H1 (cell line): ENCODE measurements at regions not wholly inside any gene's neighbourhood (a gene's known extent, or its start where the extent isn't known, plus 50 kb on each side); places are given as distances from the start of the nearest gene placed in this dataset.

Experiments used
- CTCF ChIA-PET: fragments of 300-600 bp; sonication (Branson Sonifier 250); formaldehyde crosslinking; loops from one replicate; lab custom pipeline; 2021; ENCODE audit not compliant: partially characterized antibody; lab: Charles Lee
- POLR2A ChIA-PET: fragments of 300-600 bp; sonication (Branson Sonifier 250); formaldehyde crosslinking; loops from one replicate; lab custom pipeline; 2021; ENCODE audit warnings: inconsistent platforms; ENCODE audit not compliant: partially characterized antibody; lab: Charles Lee
- DNase-seq, 2 experiments: peaks; one replicate each; pipeline versions ENCODE4 v3.0.0 to v3.0.0-alpha.2; 2010 to 2022; ENCODE audit warnings: low spot score in 2 of 2, low read depth in 1 of 2, mixed read lengths in 1 of 2
- FAIRE-seq: peaks from 2 replicates; lab custom pipeline; 2011; peaks lifted over from hg19 to GRCh38; lab: Jason Lieb, UNC
- H2AFZ ChIP-seq: 2 replicates; pipeline ENCODE4 v1.8.1; 2012; ENCODE audit warnings: low read length, inconsistent platforms
- H2AK5ac ChIP-seq: 2 replicates; pipeline ENCODE4 v1.6.1; 2013; ENCODE audit warnings: low read depth, low read length
- H2BK120ac ChIP-seq: replicated peaks from 2 replicates; pipeline ENCODE3; 2013; ENCODE audit warnings: low read depth, low read length, inconsistent platforms
- H2BK12ac ChIP-seq: 2 replicates; pipeline ENCODE4 v1.6.1; 2013; ENCODE audit warnings: low read depth, low read length
- H2BK15ac ChIP-seq: 2 replicates; pipeline ENCODE4 v1.6.1; 2013; ENCODE audit warnings: low read length
- H2BK20ac ChIP-seq: 2 replicates; pipeline ENCODE4 v1.6.1; 2013; ENCODE audit warnings: low read length
- H2BK5ac ChIP-seq: 2 replicates; pipeline ENCODE4 v1.6.1; 2013; ENCODE audit warnings: low read depth, low read length
- H3K14ac ChIP-seq: 2 replicates; pipeline ENCODE4 v1.6.1; 2013; ENCODE audit warnings: inconsistent platforms; ENCODE audit not compliant: insufficient read length
- H3K18ac ChIP-seq: 2 replicates; pipeline ENCODE4 v1.6.1; 2013; ENCODE audit warnings: low read length; ENCODE audit errors: extremely low read depth
- H3K23ac ChIP-seq: 2 replicates; pipeline ENCODE4 v1.6.1; 2013; ENCODE audit warnings: inconsistent platforms; ENCODE audit not compliant: insufficient read length
- H3K23me2 ChIP-seq: 2 replicates; pipeline ENCODE4 v1.6.1; 2013; ENCODE audit warnings: low read depth, low read length
- H3K27ac ChIP-seq: 2 replicates; pipeline ENCODE4 v1.6.1; 2011; ENCODE audit warnings: low read depth, low read length, inconsistent platforms
- H3K27me3 ChIP-seq, 4 experiments: replicated peaks in 1 of 4; 1 replicate in 1 of 4; 2 replicates in 3 of 4; pipeline versions ENCODE4 v1.6.1 to v1.8.1; 2011 to 2013; ENCODE audit warnings: low read length in 3 of 4, mild to moderate bottlenecking in 3 of 4, inconsistent platforms in 2 of 4, mixed read lengths in 2 of 4, moderate library complexity in 1 of 4; ENCODE audit not compliant: control insufficient read depth in 3 of 4, insufficient read depth in 3 of 4; ENCODE audit errors: extremely low read depth in 1 of 4
- H3K36me3 ChIP-seq, 4 experiments: 2 replicates each; pipeline versions ENCODE4 v1.6.1 to v1.8.1; 2011 to 2013; ENCODE audit warnings: mild to moderate bottlenecking in 4 of 4, low read length in 3 of 4, moderate library complexity in 2 of 4, control low read depth in 1 of 4, inconsistent platforms in 1 of 4; ENCODE audit not compliant: insufficient read depth in 4 of 4, control insufficient read depth in 2 of 4
- H3K4ac ChIP-seq: replicated peaks from 2 replicates; pipeline ENCODE3; 2013; ENCODE audit warnings: low read length, low read depth, mixed read lengths, inconsistent platforms; ENCODE audit not compliant: insufficient read length
- H3K4me1 ChIP-seq, 4 experiments: replicated peaks in 1 of 4; 1 replicate in 1 of 4; 2 replicates in 3 of 4; pipeline versions ENCODE4 v1.6.1 to v1.8.1; 2011 to 2013; ENCODE audit warnings: low read length in 3 of 4, inconsistent platforms in 2 of 4, mixed read lengths in 1 of 4; ENCODE audit not compliant: insufficient read depth in 4 of 4, control insufficient read depth in 3 of 4
- H3K4me2 ChIP-seq, 2 experiments: 2 replicates each; pipeline versions ENCODE4 v1.6.1 to v1.8.1; 2011 to 2013; ENCODE audit warnings: low read depth in 2 of 2, low read length in 2 of 2, control low read depth in 1 of 2, inconsistent platforms in 1 of 2, mild to moderate bottlenecking in 1 of 2; ENCODE audit not compliant: insufficient read depth in 1 of 2
- H3K4me3 ChIP-seq, 4 experiments: fragments of 200-600, 300-600 bp in 1 of 4; sonication (generic), shearing (Covaris generic), sonication (Bioruptor Twin) in 1 of 4; 2 replicates each; pipeline versions ENCODE4 v1.5.1 to v1.8.1; 2011 to 2016; ENCODE audit warnings: low read length in 4 of 4, low read depth in 3 of 4, control low read depth in 2 of 4, inconsistent platforms in 2 of 4, mild to moderate bottlenecking in 2 of 4, mixed read lengths in 1 of 4, moderate library complexity in 1 of 4; ENCODE audit not compliant: insufficient read depth in 2 of 4; ENCODE audit errors: extremely low read depth in 1 of 4
- H3K56ac ChIP-seq: replicated peaks from 2 replicates; pipeline ENCODE3; 2013; ENCODE audit warnings: low read depth, mild to moderate bottlenecking, mixed read lengths, low read length, inconsistent platforms; ENCODE audit not compliant: insufficient read length
- H3K79me1 ChIP-seq: 2 replicates; pipeline ENCODE4 v1.6.1; 2013; ENCODE audit warnings: low read depth, low read length, control low read depth
- H3K79me2 ChIP-seq, 2 experiments: 2 replicates each; pipeline versions ENCODE4 v1.6.1 to v1.8.1; 2012 to 2013; ENCODE audit warnings: low read length in 2 of 2, mild to moderate bottlenecking in 2 of 2, inconsistent platforms in 1 of 2; ENCODE audit not compliant: insufficient read depth in 2 of 2, control insufficient read depth in 1 of 2
- H3K9ac ChIP-seq, 4 experiments: replicated peaks in 1 of 4; 1 replicate in 1 of 4; 2 replicates in 3 of 4; pipeline versions ENCODE4 v1.6.1 to v1.8.1; 2011 to 2013; ENCODE audit warnings: low read depth in 3 of 4, low read length in 3 of 4, control low read depth in 2 of 4, mild to moderate bottlenecking in 2 of 4, moderate library complexity in 2 of 4, inconsistent platforms in 1 of 4; ENCODE audit errors: extremely low read depth in 1 of 4
- H3K9me3 ChIP-seq, 2 experiments: 2 replicates each; pipeline versions ENCODE4 v1.6.1 to v1.8.1; 2012 to 2013; ENCODE audit warnings: mild to moderate bottlenecking in 2 of 2, moderate library complexity in 2 of 2, control low read depth in 1 of 2, inconsistent platforms in 1 of 2, low read depth in 1 of 2, low read length in 1 of 2, mixed read lengths in 1 of 2; ENCODE audit not compliant: insufficient read depth in 2 of 2
- H4K20me1 ChIP-seq, 2 experiments: replicated peaks in 1 of 2; 2 replicates each; pipeline versions ENCODE3 to v1.8.1; 2011 to 2013; ENCODE audit warnings: inconsistent platforms in 2 of 2, low read length in 2 of 2, mild to moderate bottlenecking in 1 of 2; ENCODE audit not compliant: insufficient read depth in 2 of 2, control insufficient read depth in 1 of 2
- H4K5ac ChIP-seq: 2 replicates; pipeline ENCODE4 v1.6.1; 2013; ENCODE audit warnings: low read length, low read depth, mixed read lengths, inconsistent platforms; ENCODE audit not compliant: insufficient read length
- H4K8ac ChIP-seq: 2 replicates; pipeline ENCODE4 v1.8.0; 2013; ENCODE audit warnings: mild to moderate bottlenecking, moderate library complexity, low read length, inconsistent platforms; ENCODE audit not compliant: insufficient read depth; ENCODE audit errors: extremely low read depth
- H4K91ac ChIP-seq: replicated peaks from 2 replicates; pipeline ENCODE3; 2013; ENCODE audit warnings: low read length, mixed read lengths, inconsistent platforms; ENCODE audit not compliant: insufficient read length
- JUN ChIP-seq: IDR thresholded peaks from 2 replicates; pipeline ENCODE4 v1.6.1; 2011; ENCODE audit warnings: low read depth, mild to moderate bottlenecking, improper control_type of control experiment, low read length
- NRF1 ChIP-seq: IDR thresholded peaks from 2 replicates; pipeline ENCODE4 v1.6.1; 2011; ENCODE audit warnings: mild to moderate bottlenecking, low read depth, low read length, improper control_type of control experiment
- PHF8 ChIP-seq: fragments of 200-600 bp; sonication (generic); conservative IDR thresholded peaks from 2 replicates; pipeline ENCODE4 v1.7.1; 2012; ENCODE audit warnings: low read depth, mild to moderate bottlenecking, inconsistent platforms, low read length, moderate library complexity
- RFX5 ChIP-seq: IDR thresholded peaks from 2 replicates; pipeline ENCODE4 v1.6.1; 2011; ENCODE audit warnings: low read depth, low read length, improper control_type of control experiment, borderline replicate concordance
- SAP30 ChIP-seq: fragments of 300-600 bp; sonication (generic); IDR thresholded peaks from 2 replicates; pipeline ENCODE4 v1.7.1; 2012; ENCODE audit warnings: low read length, moderate library complexity, mild to moderate bottlenecking, inconsistent platforms; ENCODE audit not compliant: insufficient read depth, insufficient replicate concordance
- SIN3A ChIP-seq, 2 experiments: IDR thresholded peaks in 1 of 2; conservative IDR thresholded peaks in 1 of 2; 2 replicates each; pipeline ENCODE4 v1.6.1; 2011 to 2012; ENCODE audit warnings: low read length in 2 of 2, improper control_type of control experiment in 1 of 2, low read depth in 1 of 2, mild to moderate bottlenecking in 1 of 2
- TBP ChIP-seq: IDR thresholded peaks from 2 replicates; pipeline ENCODE4 v1.6.1; 2011; ENCODE audit warnings: low read depth, low read length, improper control_type of control experiment
- WGBS, 2 experiments: shearing (Covaris generic) in 1 of 2; methylation state at CpG; one replicate each; pipeline versions ENCODE4 v1.1.6 to v1.1.7; 2013 to 2015; ENCODE audit warnings: low lambda C conversion rate in 2 of 2, mixed read lengths in 2 of 2, inconsistent platforms in 1 of 2, low coverage in 1 of 2, missing lambda C conversion rate in 1 of 2; ENCODE audit not compliant: insufficient replicate concordance in 2 of 2, insufficient coverage in 1 of 2, insufficient read length in 1 of 2; ENCODE audit errors: extremely low coverage in 1 of 2, missing lambda C conversion rate in 1 of 2; 5-methylcytosine and 5-hydroxymethylcytosine counted together

DNA sequence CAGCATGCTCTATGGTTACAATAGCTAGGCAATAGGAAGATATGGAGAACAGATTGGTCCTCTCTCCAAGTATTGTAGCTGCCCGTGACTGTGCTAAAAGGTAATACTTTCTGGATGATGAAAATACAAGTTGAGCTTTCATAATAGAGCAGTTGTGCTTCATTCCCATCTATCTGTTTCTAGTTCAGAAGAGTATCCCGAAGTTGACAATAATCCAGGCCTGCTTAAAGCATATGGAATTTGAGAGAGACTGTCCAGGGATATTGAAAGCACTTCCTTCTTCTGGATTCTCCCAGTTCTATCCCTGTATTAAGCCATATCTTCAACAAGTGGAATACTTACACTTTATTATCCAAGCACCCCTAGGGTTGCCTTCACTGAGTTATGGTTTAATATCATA lies 350.4 kb downstream of the EFNA5 start:
- Histone ChIP-seq H2AFZ (no peak overlapping the region), H3K18ac (no peak overlapping the region), H2BK5ac (no peak overlapping the region), H3K14ac (no peak overlapping the region), H3K9ac (no peak overlapping the region), H3K79me1 (no peaks in the 10 kb centered on the region), H3K9me3 (no peaks in the 10 kb centered on the region), H3K4me3 (no peak overlapping the region), H3K4me2 (no peak overlapping the region), H3K56ac (no peak overlapping the region), H3K79me2 (no peaks in the 10 kb centered on the region), H2BK15ac (no peak overlapping the region), H3K23ac (no peak overlapping the region), H2BK12ac (no peak overlapping the region), H3K36me3 (no peaks in the 10 kb centered on the region), H3K4me1 (no peaks in the 10 kb centered on the region; a peak in 1 of 7 replicates), H2BK20ac (no peak overlapping the region), H3K4ac (no peak overlapping the region), H2BK120ac (no peak overlapping the region), H2AK5ac (no peak overlapping the region), H3K27me3 (peaks cover 0 to 1% (median 0%) of the 10 kb centered on the region in 4 experiments; a peak in 1 of 7 replicates), H3K27ac (no peak overlapping the region), H4K91ac (no peak overlapping the region), H4K5ac (no peak overlapping the region), H4K20me1 (no peaks in the 10 kb centered on the region), H4K8ac (no peak overlapping the region), H3K23me2 (no peaks in the 10 kb centered on the region)
- FAIRE-seq, result no peak
- WGBS, 2 experiments, result 86% methylated on average over 2 of the region's 2 CpGs; no CpG with 5 or more reads in 1 of the 2 experiments
- CTCF ChIA-PET, result no interaction called here
- TF ChIP-seq NRF1 (no peak), TBP (no peak), SIN3A (conservative IDR thresholded peaks at IDR 0.05 in 1 of 2, IDR thresholded peaks at IDR 0.05 in 1 of 2; ENCODE audit: low read depth in 1 of 2, low read length in 2 of 2) (no peak), RFX5 (no peak), PHF8 (no peak), SAP30 (no peak), JUN (no peak)
- DNase-seq, result no peak
- POLR2A ChIA-PET, result no interaction called here
